CD4-positive, alpha-beta memory T cell (primary cell): ENCODE measurements at regions not wholly inside any gene's neighbourhood (a gene's known extent, or its start where the extent isn't known, plus 50 kb on each side); places are given as distances from the start of the nearest gene placed in this dataset.

ENCODE experiments used
- CTCF ChIA-PET: fragments of 350-600 bp; sonication (Branson Sonifier 250); formaldehyde crosslinking; loops from one replicate; lab custom pipeline; 2021; ENCODE audit warnings: inconsistent platforms; ENCODE audit not compliant: partially characterized antibody; lab: Charles Lee
- POLR2A ChIA-PET: fragments of 350-600 bp; sonication (Branson Sonifier 250); formaldehyde crosslinking; loops from one replicate; lab custom pipeline; 2021; ENCODE audit not compliant: partially characterized antibody; lab: Charles Lee
- DNase-seq, 5 donors: peaks; one replicate each; pipeline versions ENCODE4 v3.0.0 to v3.0.0-alpha.2; 2020 to 2022; ENCODE audit warnings: mixed read lengths in 1 of 5
- H3K27ac ChIP-seq: one replicate; pipeline ENCODE4 v1.7.0; 2013; ENCODE audit warnings: low read depth, low read length
- H3K27me3 ChIP-seq: 2 replicates; pipeline ENCODE4 v1.7.0; 2013; ENCODE audit warnings: mild to moderate bottlenecking, low read length, moderate library complexity; ENCODE audit not compliant: insufficient read depth
- H3K36me3 ChIP-seq: 2 replicates; pipeline ENCODE4 v1.7.0; 2013; ENCODE audit warnings: mild to moderate bottlenecking, low read length, moderate library complexity; ENCODE audit not compliant: insufficient read depth
- H3K4me1 ChIP-seq: 2 replicates; pipeline ENCODE4 v1.7.0; 2013; ENCODE audit warnings: mild to moderate bottlenecking, low read length, moderate library complexity; ENCODE audit not compliant: insufficient read depth
- H3K4me3 ChIP-seq, 2 donors: one replicate each; pipeline ENCODE4 v1.7.0; 2013; ENCODE audit warnings: low read length in 2 of 2, mild to moderate bottlenecking in 1 of 2
- H3K9me3 ChIP-seq, 2 donors: one replicate each; pipeline ENCODE4 v1.7.0; 2013; ENCODE audit warnings: low read length in 2 of 2, control low read depth in 1 of 2; ENCODE audit not compliant: control insufficient read depth in 1 of 2
- H3K27ac Mint-ChIP-seq, 7 donors: one replicate each; pipeline ENCODE4 v1.8.0; 2020 to 2021; ENCODE audit warnings: mixed read lengths in 7 of 7, mild to moderate bottlenecking in 6 of 7, inconsistent platforms in 3 of 7, moderate library complexity in 3 of 7
- H3K27me3 Mint-ChIP-seq, 2 donors: one replicate each; pipeline ENCODE4 v1.8.0; 2020 to 2021; ENCODE audit warnings: mixed read lengths in 2 of 2
- H3K36me3 Mint-ChIP-seq, 2 donors: one replicate each; pipeline ENCODE4 v1.8.0; 2020 to 2021; ENCODE audit warnings: mixed read lengths in 2 of 2, inconsistent platforms in 1 of 2, mild to moderate bottlenecking in 1 of 2
- H3K4me1 Mint-ChIP-seq, 4 donors: one replicate each; pipeline ENCODE4 v1.8.0; 2020 to 2021; ENCODE audit warnings: mixed read lengths in 4 of 4, mild to moderate bottlenecking in 1 of 4
- H3K4me3 Mint-ChIP-seq, 8 donors: one replicate each; pipeline ENCODE4 v1.8.0; 2020 to 2021; ENCODE audit warnings: mixed read lengths in 8 of 8, mild to moderate bottlenecking in 7 of 8, moderate library complexity in 6 of 8, inconsistent platforms in 3 of 8
- H3K9me3 Mint-ChIP-seq, 8 donors: one replicate each; pipeline ENCODE4 v1.8.0; 2020 to 2021; ENCODE audit warnings: mixed read lengths in 8 of 8, mild to moderate bottlenecking in 5 of 8, inconsistent platforms in 3 of 8, moderate library complexity in 1 of 8
- intact Hi-C: fragments of 100-400 bp; cut with micrococcal nuclease; formaldehyde crosslinking; loops from one replicate; pipeline ENCODE4 v1.15.1; 2023

DNA sequence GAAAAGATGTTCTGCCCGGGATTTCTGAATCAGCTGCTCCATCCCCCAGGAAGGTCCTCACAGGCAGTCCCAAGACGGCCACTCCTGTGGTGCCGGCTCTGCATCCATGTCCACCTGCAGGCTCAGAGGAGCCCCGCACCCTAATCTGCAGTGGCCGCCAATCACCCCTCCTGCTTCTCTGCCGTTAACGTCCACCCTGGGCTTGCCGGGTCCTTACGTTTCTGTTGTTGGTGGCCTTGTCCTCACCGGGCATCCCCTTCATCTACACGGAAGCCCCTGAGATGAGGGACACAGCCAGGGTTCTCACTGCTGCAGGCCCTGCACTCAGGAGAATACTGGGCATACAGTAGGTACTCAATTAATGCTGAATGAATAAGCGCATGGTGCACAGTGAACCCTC lies 131.5 kb upstream of the SNTG2 start:
- Mint-ChIP-seq H3K4me1 (no peaks in the 10 kb centered on the region), H3K9me3 (no peaks in the 10 kb centered on the region), H3K4me3 (no peak overlapping the region), H3K27me3 (no peaks in the 10 kb centered on the region), H3K36me3 (no peaks in the 10 kb centered on the region), H3K27ac (no peak overlapping the region)
- Histone ChIP-seq H3K27ac (no peak overlapping the region), H3K4me3 (no peak overlapping the region), H3K36me3 (no peaks in the 10 kb centered on the region), H3K27me3 (no peaks in the 10 kb centered on the region), H3K4me1 (no peaks in the 10 kb centered on the region), H3K9me3 (no peaks in the 10 kb centered on the region)
- intact Hi-C loops = no loop called here
- POLR2A ChIA-PET = no interaction called here
- DNase-seq = no peak
- CTCF ChIA-PET = no interaction called here

DNA sequence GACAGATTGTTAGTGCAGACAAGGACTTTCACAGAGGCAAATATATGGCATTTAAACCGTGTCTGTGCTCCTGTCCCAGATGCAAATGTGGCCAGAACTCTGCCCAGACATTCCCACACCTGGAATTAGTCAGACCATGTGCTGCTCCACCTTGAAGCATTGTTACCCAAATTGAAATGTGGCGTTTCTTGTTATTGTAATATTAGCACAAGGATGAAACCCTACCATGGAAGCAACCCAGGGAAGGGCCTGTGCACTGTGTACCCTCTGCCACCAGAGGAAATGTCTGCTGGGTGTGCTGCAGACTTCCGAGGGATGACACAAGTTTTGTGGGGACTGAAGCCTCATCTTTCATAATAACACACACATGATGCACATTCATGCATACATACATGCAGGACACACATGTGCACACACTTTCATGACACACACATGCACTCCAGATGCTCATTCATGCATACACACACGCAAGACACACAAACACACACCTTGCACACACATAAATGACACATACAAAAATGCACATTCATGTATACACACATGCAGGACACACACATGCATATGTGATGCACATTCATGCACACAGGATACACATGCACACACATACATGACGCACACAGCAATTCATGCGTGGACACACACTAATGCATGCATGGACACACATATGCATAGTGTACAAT lies 133.2 kb upstream of the SNTG2 start:
- H3K4me1 ChIP-seq = no peaks in the 10 kb centered on the region
- Mint-ChIP-seq H3K4me1 (no peaks in the 10 kb centered on the region), H3K27me3 (no peaks in the 10 kb centered on the region), H3K4me3 (no peak overlapping the region), H3K9me3 (no peaks in the 10 kb centered on the region), H3K36me3 (no peaks in the 10 kb centered on the region), H3K27ac (no peak overlapping the region)
- no peak overlapping the region for H3K27ac ChIP-seq
- intact Hi-C loops = no loop called here
- H3K27me3 ChIP-seq = no peaks in the 10 kb centered on the region
- H3K9me3 ChIP-seq = no peaks in the 10 kb centered on the region
- ChIA-PET POLR2A (no interaction called here), CTCF (no interaction called here)
- no peaks in the 10 kb centered on the region for H3K36me3 ChIP-seq
- H3K4me3 ChIP-seq = no peak overlapping the region
- no peak for DNase-seq

DNA sequence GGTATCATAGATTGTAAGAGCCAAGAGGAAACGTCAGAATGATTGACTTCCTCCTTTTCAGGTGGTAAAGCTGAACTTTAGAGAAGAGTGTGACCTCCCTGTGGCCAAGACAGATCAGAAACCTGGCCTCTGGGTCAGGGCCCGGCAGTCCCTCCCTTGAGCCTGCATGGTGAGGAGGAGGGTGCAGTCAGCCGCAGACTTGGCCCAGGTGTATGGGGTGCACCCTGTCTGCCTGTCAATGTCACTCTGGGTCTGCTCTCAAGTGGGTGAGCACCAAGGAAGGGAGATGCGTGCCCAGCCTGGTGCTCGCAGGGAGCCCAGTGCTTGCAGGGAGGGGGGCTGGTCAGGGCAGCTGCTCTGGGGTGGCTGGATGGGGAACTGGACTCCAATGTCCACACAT lies 134.4 kb upstream of the SNTG2 start:
- H3K27ac ChIP-seq = no peak overlapping the region
- intact Hi-C loops = no loop called here
- H3K4me3 ChIP-seq = no peak overlapping the region
- Mint-ChIP-seq H3K9me3 (no peaks in the 10 kb centered on the region), H3K36me3 (no peaks in the 10 kb centered on the region), H3K27me3 (no peaks in the 10 kb centered on the region), H3K4me1 (no peaks in the 10 kb centered on the region), H3K4me3 (no peak overlapping the region), H3K27ac (no peak overlapping the region)
- no peaks in the 10 kb centered on the region for H3K27me3 ChIP-seq
- CTCF ChIA-PET = no interaction called here
- POLR2A ChIA-PET = no interaction called here
- no peaks in the 10 kb centered on the region for H3K9me3 ChIP-seq
- no peaks in the 10 kb centered on the region for H3K36me3 ChIP-seq
- no peaks in the 10 kb centered on the region for H3K4me1 ChIP-seq
- DNase-seq = no peak

DNA sequence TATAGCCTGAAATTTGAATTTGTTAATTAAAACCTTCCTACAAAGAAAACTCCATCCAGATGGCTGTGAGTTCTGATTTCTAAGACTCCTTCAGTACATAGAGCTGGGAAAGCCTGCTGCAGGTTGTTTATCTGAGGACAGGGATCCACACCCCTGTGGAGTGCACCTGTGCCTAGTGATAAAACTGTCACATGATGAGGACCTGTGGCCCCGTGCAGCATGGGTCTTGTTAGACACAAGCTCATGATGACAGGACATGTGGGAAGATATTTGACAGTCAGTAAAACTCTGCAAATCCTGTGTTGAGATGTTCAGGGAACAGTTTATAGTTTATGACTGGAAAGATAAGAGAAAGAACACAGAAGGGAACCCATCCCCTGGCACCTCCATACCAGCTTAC lies 133.2 kb upstream of the TMEM18 start:
- no peaks in the 10 kb centered on the region for H3K9me3 Mint-ChIP-seq
- no peaks in the 10 kb centered on the region for H3K36me3 Mint-ChIP-seq
- H3K27ac Mint-ChIP-seq = no peak overlapping the region
- H3K4me1 Mint-ChIP-seq = no peaks in the 10 kb centered on the region
- Histone ChIP-seq H3K36me3 (no peaks in the 10 kb centered on the region), H3K27ac (no peak overlapping the region), H3K4me1 (no peaks in the 10 kb centered on the region), H3K9me3 (no peaks in the 10 kb centered on the region), H3K4me3 (no peak overlapping the region), H3K27me3 (no peaks in the 10 kb centered on the region)
- intact Hi-C loops = no loop called here
- DNase-seq = no peak
- CTCF ChIA-PET = no interaction called here
- no peak overlapping the region for H3K4me3 Mint-ChIP-seq
- H3K27me3 Mint-ChIP-seq = peaks cover 0 to 2% of the 10 kb centered on the region in 2 donors
- POLR2A ChIA-PET = no interaction called here

DNA sequence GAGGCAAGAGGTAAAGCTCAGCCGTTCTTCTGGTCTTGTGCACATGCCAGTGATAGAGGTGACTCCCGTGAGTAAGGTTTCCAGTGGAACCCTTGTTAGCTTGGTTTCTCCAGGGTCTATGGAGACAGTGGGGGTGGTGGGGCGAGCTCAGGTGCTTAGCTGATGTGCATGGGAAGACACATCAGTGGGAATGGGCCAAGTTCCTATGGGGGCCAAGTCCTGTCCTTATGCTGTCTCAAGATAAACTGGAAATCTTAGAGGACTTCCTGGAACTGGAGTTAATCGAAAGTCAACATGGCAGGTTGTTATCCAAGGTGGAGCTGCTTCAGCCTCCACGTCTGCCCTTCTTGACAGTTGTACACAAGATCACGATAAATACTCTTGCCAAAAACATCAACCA lies 130.1 kb upstream of the TMEM18 start:
- no peak for DNase-seq
- peaks cover 0 to 3% (median 0%) of the 10 kb centered on the region in 8 donors for H3K9me3 Mint-ChIP-seq
- no peak overlapping the region for H3K27ac Mint-ChIP-seq
- H3K4me3 Mint-ChIP-seq = no peak overlapping the region
- no peaks in the 10 kb centered on the region for H3K36me3 Mint-ChIP-seq
- Histone ChIP-seq H3K27me3 (no peaks in the 10 kb centered on the region), H3K9me3 (no peaks in the 10 kb centered on the region), H3K36me3 (no peaks in the 10 kb centered on the region), H3K4me3 (no peak overlapping the region), H3K27ac (no peak overlapping the region), H3K4me1 (no peaks in the 10 kb centered on the region)
- CTCF ChIA-PET = no interaction called here
- intact Hi-C loops = no loop called here
- POLR2A ChIA-PET = no interaction called here
- peaks cover 0 to 2% of the 10 kb centered on the region in 2 donors for H3K27me3 Mint-ChIP-seq
- no peaks in the 10 kb centered on the region for H3K4me1 Mint-ChIP-seq

DNA sequence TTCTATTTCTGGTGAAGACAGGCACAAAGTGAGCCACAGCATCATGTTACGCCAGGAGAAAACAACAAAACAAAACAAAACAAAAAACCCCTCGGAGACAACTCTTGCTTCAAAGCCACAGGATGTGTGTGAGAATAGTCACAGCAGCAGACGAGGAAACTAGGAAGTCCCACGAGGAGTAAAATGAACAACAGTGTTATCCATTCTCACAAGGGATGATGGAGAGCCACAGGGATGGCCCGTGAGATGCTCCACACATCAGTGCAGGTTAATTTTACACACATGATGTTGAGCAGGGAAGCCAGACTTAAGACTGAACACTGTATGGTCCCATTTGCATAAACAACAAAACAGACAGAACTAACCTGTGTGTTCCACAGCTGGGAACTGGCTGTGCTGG lies 128.5 kb upstream of the TMEM18 start:
- Mint-ChIP-seq H3K36me3 (no peaks in the 10 kb centered on the region), H3K4me1 (no peaks in the 10 kb centered on the region), H3K27ac (no peak overlapping the region), H3K27me3 (peaks cover 0 to 2% of the 10 kb centered on the region in 2 donors), H3K9me3 (peaks cover 0 to 3% (median 0%) of the 10 kb centered on the region in 8 donors), H3K4me3 (no peak overlapping the region)
- ChIA-PET POLR2A (no interaction called here), CTCF (no interaction called here)
- DNase-seq = no peak
- intact Hi-C loops = no loop called here
- H3K27me3 ChIP-seq = no peaks in the 10 kb centered on the region
- H3K4me3 ChIP-seq = no peak overlapping the region
- H3K4me1 ChIP-seq = no peaks in the 10 kb centered on the region
- H3K27ac ChIP-seq = no peak overlapping the region
- no peaks in the 10 kb centered on the region for H3K36me3 ChIP-seq
- H3K9me3 ChIP-seq = no peaks in the 10 kb centered on the region

DNA sequence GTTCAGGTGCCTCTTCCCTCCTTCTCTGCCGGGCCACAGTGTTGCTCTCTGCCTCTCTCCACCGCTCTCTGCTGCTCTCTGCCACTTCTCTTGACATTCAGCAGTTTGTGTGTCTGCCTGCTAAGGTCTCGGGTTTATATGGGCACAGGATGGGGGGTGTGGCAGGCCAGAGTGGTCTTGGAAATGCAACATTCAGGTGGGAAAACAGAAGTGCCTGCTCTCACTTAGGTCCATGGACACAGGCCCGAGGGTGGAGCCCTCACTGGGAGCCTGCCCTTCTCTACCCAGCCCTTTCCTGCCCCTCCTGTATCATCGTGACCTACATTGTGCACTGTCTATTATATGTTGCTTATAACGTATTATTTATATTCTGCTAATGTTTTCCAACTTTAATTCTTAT lies 120.8 kb upstream of the TMEM18 start:
- H3K27ac ChIP-seq = no peak overlapping the region
- Mint-ChIP-seq H3K9me3 (no peaks in the 10 kb centered on the region), H3K27me3 (peaks cover 2 to 4% of the 10 kb centered on the region in 2 donors), H3K27ac (no peak overlapping the region), H3K36me3 (no peaks in the 10 kb centered on the region), H3K4me1 (no peaks in the 10 kb centered on the region), H3K4me3 (no peak overlapping the region)
- intact Hi-C loops = no loop called here
- no peak overlapping the region for H3K4me3 ChIP-seq
- ChIA-PET CTCF (no interaction called here), POLR2A (no interaction called here)
- H3K36me3 ChIP-seq = no peaks in the 10 kb centered on the region
- H3K9me3 ChIP-seq = no peaks in the 10 kb centered on the region
- no peaks in the 10 kb centered on the region for H3K4me1 ChIP-seq
- H3K27me3 ChIP-seq = no peaks in the 10 kb centered on the region
- DNase-seq = no peak

DNA sequence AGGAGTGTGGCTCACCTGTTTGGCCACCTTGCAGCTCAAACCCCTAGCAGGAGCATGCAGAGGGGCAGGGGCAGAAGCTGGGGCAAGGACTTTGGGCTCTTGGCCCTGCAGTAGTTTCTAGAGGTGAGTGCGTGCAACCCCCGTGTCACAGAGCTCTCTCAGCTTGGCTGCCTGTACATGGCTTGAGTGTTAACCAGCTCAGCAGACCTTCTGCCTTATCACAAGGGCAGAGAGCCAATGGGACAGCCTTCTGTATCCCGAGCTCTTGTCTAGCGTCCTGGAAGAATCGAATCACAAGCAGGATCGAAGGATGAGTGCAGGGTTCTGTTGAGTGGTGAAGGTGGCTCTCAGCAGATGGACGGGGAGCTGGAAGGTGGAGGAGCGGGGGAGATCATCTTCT lies 120.3 kb upstream of the TMEM18 start:
- intact Hi-C loops = no loop called here
- CTCF ChIA-PET = no interaction called here
- H3K9me3 ChIP-seq = no peaks in the 10 kb centered on the region

More for the DNA sequence above, 120.3 kb upstream of the TMEM18 start:
- no peaks in the 10 kb centered on the region for H3K36me3 ChIP-seq
- Mint-ChIP-seq H3K27ac (no peak overlapping the region), H3K27me3 (peaks cover 2 to 4% of the 10 kb centered on the region in 2 donors), H3K9me3 (no peaks in the 10 kb centered on the region), H3K36me3 (no peaks in the 10 kb centered on the region), H3K4me3 (no peak overlapping the region), H3K4me1 (no peaks in the 10 kb centered on the region)
- POLR2A ChIA-PET = no interaction called here
- H3K27me3 ChIP-seq = no peaks in the 10 kb centered on the region
- DNase-seq = no peak
- no peak overlapping the region for H3K27ac ChIP-seq
- no peaks in the 10 kb centered on the region for H3K4me1 ChIP-seq
- no peak overlapping the region for H3K4me3 ChIP-seq
